ENCODE measurements at regions not wholly inside any gene's neighbourhood (a gene's known extent, or its start where the extent isn't known, plus 50 kb on each side); places are given as distances from the start of the nearest gene placed in this dataset.

- TF ChIP-seq CTCF (IDR thresholded peaks at IDR 0.05), result no peak
- no peak for TF ChIP-seq POLR2AphosphoS5 (IDR thresholded peaks at IDR 0.05)
- no peak for TF ChIP-seq POLR2A (IDR thresholded peaks at IDR 0.05; ENCODE audit: low read depth)
- TF ChIP-seq EP300 (IDR thresholded peaks at IDR 0.05), result no peak
These were observed 147.2 kb downstream of the DACT1 start for GRCh38 chr14:58784931-58785330.
